ENCODE measurements at regions not wholly inside any gene's neighbourhood (a gene's known extent, or its start where the extent isn't known, plus 50 kb on each side); places are given as distances from the start of the nearest gene placed in this dataset.

- TF ChIP-seq POLR2AphosphoS5 (IDR thresholded peaks at IDR 0.05; ENCODE audit: low read depth, low read length) (no peak), POLR2A (IDR thresholded peaks at IDR 0.05; ENCODE audit: low read depth, low read length) (no peak)
These were observed 110.2 kb upstream of the RREB1 start for GRCh38 chr6:6997263-6998193.

Data from GM12892 (cell line).